ENCODE measurements at regions not wholly inside any gene's neighbourhood (a gene's known extent, or its start where the extent isn't known, plus 50 kb on each side); places are given as distances from the start of the nearest gene placed in this dataset.
"Not testable (repeated sequence)": the region's sequence is repeated elsewhere in the genome, so short reads cannot be mapped to it uniquely, and the experiment has no call there.

GRCh38 chr16:13351601-13352217 lies 450.3 kb downstream of the SHISA9 start:
- no peak for DNase-seq
- TF ChIP-seq POLR2A (IDR thresholded peaks at IDR 0.05; ENCODE audit: low read length), result no peak
- TF ChIP-seq GATA1 (IDR thresholded peaks at IDR 0.05; ENCODE audit: low read depth, low read length), result no peak

DNA sequence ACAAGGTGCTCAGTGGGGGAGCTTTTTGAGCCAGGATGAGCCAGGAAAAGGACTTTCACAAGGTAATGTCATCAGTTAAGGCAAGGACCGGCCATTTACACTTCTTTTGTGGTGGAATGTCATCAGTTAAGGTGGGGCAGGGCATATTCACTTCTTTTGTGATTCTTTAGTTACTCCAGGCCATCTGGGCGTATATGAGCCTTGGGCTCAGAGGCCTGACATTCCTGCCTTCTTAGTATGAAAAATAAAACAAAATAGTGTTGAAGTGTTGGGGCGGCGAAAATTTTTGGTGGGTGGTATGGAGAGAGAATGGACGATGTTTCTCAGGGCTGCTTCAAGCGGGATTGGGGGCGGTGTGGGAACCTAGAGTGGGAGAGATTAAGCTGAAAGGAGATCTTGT lies 451.4 kb downstream of the SHISA9 start:
- DNase-seq, result not testable (repeated sequence)

GRCh38 chr16:13357842-13358241 lies 456.4 kb downstream of the SHISA9 start:
- DNase-seq, result not testable (repeated sequence)

GRCh38 chr16:13359835-13360234 lies 458.4 kb downstream of the SHISA9 start:
- no peak for DNase-seq
- TF ChIP-seq GATA1 (IDR thresholded peaks at IDR 0.05; ENCODE audit: low read depth, low read length) (no peak), POLR2A (IDR thresholded peaks at IDR 0.05; ENCODE audit: low read length) (no peak)

DNA sequence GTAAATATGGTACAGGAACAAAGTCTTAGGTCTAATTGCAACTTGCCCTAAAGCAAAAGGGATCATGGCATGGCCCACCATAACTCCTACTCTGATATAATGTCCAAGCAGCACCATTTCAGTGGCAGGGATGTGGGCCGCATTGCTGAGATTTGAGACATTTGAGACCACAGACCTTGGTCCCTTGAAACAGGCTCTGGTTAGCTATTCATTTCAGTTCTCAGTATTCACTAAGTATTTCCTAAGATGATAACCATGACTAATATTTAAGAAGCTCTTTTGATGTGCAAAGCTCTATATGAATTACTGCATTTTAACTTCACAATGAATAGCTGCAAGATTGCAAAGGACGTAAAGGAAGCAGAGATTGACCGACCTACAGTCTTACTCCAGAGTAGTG lies 471.0 kb downstream of the SHISA9 start:
- TF ChIP-seq POLR2A (IDR thresholded peaks at IDR 0.05; ENCODE audit: low read length) (no peak), GATA1 (IDR thresholded peaks at IDR 0.05; ENCODE audit: low read depth, low read length) (no peak)
- no peak for DNase-seq

DNA sequence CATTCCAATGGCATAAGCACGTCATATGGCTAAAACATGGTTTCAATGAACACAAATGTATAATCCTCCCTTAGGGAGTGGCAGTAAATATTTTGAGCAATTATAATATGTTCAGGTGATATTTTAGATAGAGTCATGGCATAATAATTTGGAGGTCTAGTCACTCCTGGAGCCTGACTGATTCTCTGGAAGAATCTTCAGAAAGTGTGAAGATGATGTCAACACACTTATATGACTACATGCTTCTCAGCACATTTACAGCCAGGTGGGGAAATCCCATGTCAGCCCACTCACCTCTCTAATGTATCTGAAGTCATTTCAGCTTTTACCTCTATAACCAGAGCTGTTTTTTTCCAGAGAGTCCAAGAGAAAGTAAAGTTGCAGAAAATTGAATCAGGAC lies 474.8 kb downstream of the SHISA9 start:
- no peak for DNase-seq
- TF ChIP-seq GATA1 (IDR thresholded peaks at IDR 0.05; ENCODE audit: low read depth, low read length) (no peak), POLR2A (IDR thresholded peaks at IDR 0.05; ENCODE audit: low read length) (no peak)

DNA sequence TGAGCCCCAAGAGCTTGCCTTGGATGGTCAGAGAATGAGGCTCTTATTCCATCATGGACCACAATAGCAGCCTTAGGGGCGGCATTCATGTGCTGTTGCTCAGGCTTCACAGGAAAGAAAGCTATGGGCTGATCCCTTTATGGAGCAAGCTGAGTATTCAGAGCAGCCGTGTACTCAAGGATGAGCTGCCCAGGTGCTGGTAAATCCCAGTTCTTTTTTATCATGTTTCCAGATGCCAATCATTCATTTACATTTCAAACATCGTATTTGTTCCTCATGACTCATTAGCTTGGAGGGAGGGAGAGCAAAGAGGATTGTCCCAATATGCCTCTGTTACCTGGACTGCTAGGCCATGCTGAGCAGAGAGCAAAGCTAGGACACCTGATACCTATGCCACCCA lies 475.7 kb downstream of the SHISA9 start:
- DNase-seq, result no peak
- no peak for TF ChIP-seq GATA1 (IDR thresholded peaks at IDR 0.05; ENCODE audit: low read depth, low read length)
- TF ChIP-seq POLR2A (IDR thresholded peaks at IDR 0.05; ENCODE audit: low read length), result no peak

- DNase-seq, result no peak
- TF ChIP-seq GATA1 (IDR thresholded peaks at IDR 0.05; ENCODE audit: low read depth, low read length) (no peak), POLR2A (IDR thresholded peaks at IDR 0.05; ENCODE audit: low read length) (no peak)
Observed at GRCh38 chr16:13378151-13378550, 476.8 kb downstream of the SHISA9 start.

GRCh38 chr16:13379266-13379665 lies 477.9 kb downstream of the SHISA9 start:
- no peak for TF ChIP-seq GATA1 (IDR thresholded peaks at IDR 0.05; ENCODE audit: low read depth, low read length)
- no peak for TF ChIP-seq POLR2A (IDR thresholded peaks at IDR 0.05; ENCODE audit: low read length)
- DNase-seq, result no peak

DNA sequence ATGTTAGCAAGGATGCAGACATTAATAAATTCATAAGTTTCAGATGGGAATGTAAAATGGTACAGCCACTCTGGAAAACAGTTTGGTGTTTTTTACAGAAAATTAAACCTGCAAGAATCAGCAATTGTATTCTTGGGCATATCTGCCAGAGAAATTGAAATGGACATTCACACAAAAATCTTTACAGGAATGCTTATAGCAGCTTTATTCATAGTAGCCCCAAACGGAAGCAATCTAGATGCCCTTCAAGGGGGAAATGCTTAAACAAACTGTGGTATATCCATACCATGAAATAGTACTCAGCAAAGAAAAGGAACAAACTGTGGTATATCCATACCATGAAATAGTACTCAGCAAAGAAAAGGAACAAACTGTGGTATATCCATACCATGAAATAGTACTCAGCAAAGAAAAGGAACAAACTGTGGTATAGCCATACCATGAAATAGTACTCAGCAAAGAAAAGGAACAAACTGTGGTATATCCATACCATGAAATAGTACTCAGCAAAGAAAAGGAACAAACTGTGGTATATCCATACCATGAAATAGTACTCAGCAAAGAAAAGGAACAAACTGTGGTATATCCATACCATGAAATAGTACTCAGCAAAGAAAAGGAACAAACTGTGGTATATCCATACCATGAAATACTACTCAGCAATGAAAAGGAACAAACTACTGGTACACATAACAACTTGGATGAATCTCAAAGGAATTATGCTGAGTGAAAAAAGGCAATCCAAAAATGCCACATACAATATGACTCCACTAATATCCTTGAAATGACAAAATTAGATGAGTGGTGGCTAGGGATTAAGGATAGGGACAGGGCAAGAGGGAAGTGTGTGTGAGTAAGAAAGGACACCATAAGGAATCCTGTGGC lies 484.0 kb downstream of the SHISA9 start:
- not testable (repeated sequence) for DNase-seq

DNA sequence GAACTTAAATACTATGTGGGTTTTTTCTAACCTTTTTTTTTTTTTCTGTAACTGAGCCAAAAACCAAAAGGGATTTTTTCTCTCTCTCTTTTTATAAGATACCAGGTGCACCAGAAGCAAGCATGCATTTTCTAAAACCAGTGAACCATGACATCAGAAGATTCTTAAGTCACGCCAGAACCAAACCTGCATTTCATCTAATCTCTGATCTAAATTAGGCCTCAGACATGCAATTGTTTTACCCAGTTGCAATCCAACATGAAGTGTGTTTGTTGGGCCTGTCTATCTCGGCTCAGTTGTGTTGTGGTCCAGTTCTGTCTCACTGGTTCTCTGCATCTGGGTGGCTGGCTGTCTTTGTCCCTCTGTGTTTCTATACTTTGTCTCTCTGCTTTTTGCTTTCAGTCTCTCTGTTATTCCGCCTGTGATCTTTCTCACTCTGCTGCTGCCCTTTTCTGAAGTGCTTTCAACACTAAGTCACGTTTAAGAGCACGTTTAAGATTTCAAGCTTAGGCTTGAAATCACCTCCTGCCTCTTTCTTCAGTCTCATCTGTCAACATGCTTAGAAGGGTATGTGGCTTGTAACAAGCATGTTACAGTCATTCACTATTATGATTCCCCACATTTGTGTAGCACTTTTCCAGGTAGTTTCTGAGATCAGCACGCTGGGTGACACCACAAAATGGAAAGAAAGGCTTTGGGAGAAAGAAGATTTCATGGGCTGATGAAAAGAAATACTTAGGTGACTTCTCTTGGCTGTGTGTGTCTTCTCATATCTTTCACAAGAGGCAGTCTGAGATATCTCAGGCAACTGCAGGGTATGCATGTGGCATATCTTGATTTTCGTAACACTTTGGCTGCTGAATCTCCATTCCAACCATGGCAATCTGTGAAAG lies 488.9 kb downstream of the SHISA9 start:
- TF ChIP-seq GATA1 (IDR thresholded peaks at IDR 0.05; ENCODE audit: low read depth, low read length) (no peak), POLR2A (IDR thresholded peaks at IDR 0.05; ENCODE audit: low read length) (no peak)
- no peak for DNase-seq

DNA sequence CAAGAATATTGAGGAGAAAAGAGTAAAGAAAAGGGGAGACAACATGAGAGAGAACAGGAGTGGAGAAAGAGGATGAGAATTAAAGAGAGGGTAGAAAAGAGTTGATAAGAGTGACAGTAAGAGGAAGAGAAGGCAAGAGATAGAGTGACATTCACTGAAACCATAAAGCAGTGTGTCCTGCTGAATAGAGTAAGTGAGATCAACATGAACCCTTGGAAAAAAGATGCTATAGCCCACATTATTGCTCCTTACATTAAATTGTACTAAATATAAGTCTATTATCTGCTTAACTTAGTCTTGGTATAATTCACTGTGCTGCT lies 489.5 kb downstream of the SHISA9 start:
- no peak for DNase-seq
- no peak for TF ChIP-seq POLR2A (IDR thresholded peaks at IDR 0.05; ENCODE audit: low read length)
- no peak for TF ChIP-seq GATA1 (IDR thresholded peaks at IDR 0.05; ENCODE audit: low read depth, low read length)

- DNase-seq, result no peak
- TF ChIP-seq GATA1 (IDR thresholded peaks at IDR 0.05; ENCODE audit: low read depth, low read length) (no peak), POLR2A (IDR thresholded peaks at IDR 0.05; ENCODE audit: low read length) (no peak)
Observed at GRCh38 chr16:13391337-13391736, 489.9 kb downstream of the SHISA9 start.

GRCh38 chr16:13392341-13392740 lies 490.9 kb downstream of the SHISA9 start:
- DNase-seq, result no peak
- TF ChIP-seq POLR2A (IDR thresholded peaks at IDR 0.05; ENCODE audit: low read length) (no peak), GATA1 (IDR thresholded peaks at IDR 0.05; ENCODE audit: low read depth, low read length) (no peak)

DNA sequence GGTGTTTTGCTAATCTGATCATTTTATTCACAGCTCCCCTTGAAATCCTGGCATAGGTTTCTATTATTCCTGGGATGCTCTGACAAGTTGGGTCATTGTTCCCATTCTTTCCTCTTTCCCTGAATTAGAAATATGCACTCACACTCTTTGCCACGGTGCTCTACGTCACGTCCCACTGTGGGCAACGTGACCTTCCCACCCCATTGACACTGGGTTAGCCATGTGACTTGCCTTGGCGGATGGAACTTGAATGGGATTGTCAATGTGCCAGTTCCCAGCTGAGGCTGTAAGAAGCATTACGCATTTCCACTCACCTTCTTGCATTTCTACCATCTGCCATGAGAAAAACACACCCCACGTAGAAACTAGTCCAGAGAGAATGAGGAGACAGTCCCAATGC lies 492.4 kb downstream of the SHISA9 start:
- no peak for DNase-seq
- TF ChIP-seq POLR2A (IDR thresholded peaks at IDR 0.05; ENCODE audit: low read length), result no peak

Measured in erythroblast (primary cell).